ENCODE measurements at regions not wholly inside any gene's neighbourhood (a gene's known extent, or its start where the extent isn't known, plus 50 kb on each side); places are given as distances from the start of the nearest gene placed in this dataset.
"Not testable (repeated sequence)": the region's sequence is repeated elsewhere in the genome, so short reads cannot be mapped to it uniquely, and the experiment has no call there.

GRCh38 chr3:89925976-89926375 lies 818.6 kb downstream of the EPHA3 start:
- Histone ChIP-seq H3K4me1 (no peaks in the 10 kb centered on the region), H3K27ac (no peak overlapping the region), H3K4me2 (no peak overlapping the region), H3K4me3 (no peak overlapping the region), H3K9me3 (no peaks in the 10 kb centered on the region)
- 15% methylated on average over 3 of the region's 3 CpGs for WGBS (ENCODE audit: missing lambda C conversion rate)
- POLR2A ChIA-PET = no interaction called here
- no peak for TF ChIP-seq KDM5A (IDR thresholded peaks at IDR 0.05)
- TF ChIP-seq BCL3 (IDR thresholded peaks at IDR 0.05) = no peak
- TF ChIP-seq RNF2 (IDR thresholded peaks at IDR 0.05; ENCODE audit: borderline replicate concordance, low read depth) = no peak
- no peak for TF ChIP-seq HOXA7 (CRISPR knock-in tag; IDR thresholded peaks at IDR 0.05)
- no peak for TF ChIP-seq POLR2A (IDR thresholded peaks at IDR 0.05; ENCODE audit: low read length)
- no peak for TF ChIP-seq PHF8 (IDR thresholded peaks at IDR 0.05; ENCODE audit: borderline replicate concordance, low read depth)
- ATAC-seq (no peak), DNase-seq (ENCODE audit: low read depth in 1 of 2, low spot score in 1 of 2) (no peak), FAIRE-seq (no peak)
- CTCF ChIA-PET = interaction anchor here (0.6 kb wide), 1 partner anchor 55 kb away, joined by 4 read pairs; no protein-coding TSS in a partner anchor

- TF ChIP-seq HOXB5 (CRISPR knock-in tag; IDR thresholded peaks at IDR 0.05) (no peak), ZFP36 (IDR thresholded peaks at IDR 0.05; ENCODE audit: borderline replicate concordance, partially characterized antibody) (no peak), FOSB (CRISPR knock-in tag; IDR thresholded peaks at IDR 0.05) (no peak), EHMT2 (IDR thresholded peaks at IDR 0.05; ENCODE audit: low read depth) (no peak), CBX8 (IDR thresholded peaks at IDR 0.05) (no peak), MAFK (IDR thresholded peaks at IDR 0.05; ENCODE audit: partially characterized antibody) (no peak), RARB (CRISPR knock-in tag; IDR thresholded peaks at IDR 0.05) (no peak), HMGXB4 (CRISPR knock-in tag; IDR thresholded peaks at IDR 0.05; ENCODE audit: borderline replicate concordance) (no peak)
- ATAC-seq = no peak
- POLR2A ChIA-PET = no interaction called here
- H3K4me2 ChIP-seq = no peak overlapping the region
- H3K4me3 ChIP-seq = no peak overlapping the region
- no peaks in the 10 kb centered on the region for H3K9me3 ChIP-seq
- no peaks in the 10 kb centered on the region for H3K4me1 ChIP-seq
- DNase-seq (ENCODE audit: low read depth in 1 of 2, low spot score in 1 of 2) = no peak
- no peak overlapping the region for H3K27ac ChIP-seq
- 15% methylated on average over 5 of the region's 5 CpGs for WGBS (ENCODE audit: missing lambda C conversion rate)
- CTCF ChIA-PET = no interaction called here
- no peak for FAIRE-seq
These were observed 825.5 kb downstream of the EPHA3 start for GRCh38 chr3:89932882-89933281.

- ATAC-seq; CTCF ChIA-PET; H3K9me3 ChIP-seq; FAIRE-seq; POLR2A ChIA-PET; H3K4me3 ChIP-seq; H3K27ac ChIP-seq; H3K4me2 ChIP-seq; DNase-seq (ENCODE audit: low read depth in 1 of 2, low spot score in 1 of 2); H3K4me1 ChIP-seq: not testable (repeated sequence)
- no CpG with 5 or more reads among the region's 14 CpGs for WGBS (ENCODE audit: missing lambda C conversion rate)
These were observed 837.0 kb downstream of the EPHA3 start for GRCh38 chr3:89944461-89944860.

GRCh38 chr3:89946884-89947283 lies 839.5 kb downstream of the EPHA3 start:
- CTCF ChIA-PET = no interaction called here
- POLR2A ChIA-PET = no interaction called here
- DNase-seq (ENCODE audit: low read depth in 1 of 2, low spot score in 1 of 2) = peak in 1 of 2 experiments; percentile 4
- 0% methylated on average over 1 of the region's 1 CpG for WGBS (ENCODE audit: missing lambda C conversion rate)
- no peak for ATAC-seq
- no peak overlapping the region for H3K27ac ChIP-seq
- no peak for FAIRE-seq
- H3K9me3 ChIP-seq = no peaks in the 10 kb centered on the region
- H3K4me1 ChIP-seq = no peaks in the 10 kb centered on the region
- no peak for TF ChIP-seq ATOH8 (CRISPR knock-in tag; IDR thresholded peaks at IDR 0.05; ENCODE audit: low read depth)
- no peak for TF ChIP-seq TP53 (CRISPR knock-in tag; IDR thresholded peaks at IDR 0.05)
- TF ChIP-seq SREBF2 (IDR thresholded peaks at IDR 0.05) = no peak
- no peak for TF ChIP-seq SMC3 (IDR thresholded peaks at IDR 0.05)
- no peak for TF ChIP-seq POLR2AphosphoS2 (conservative IDR thresholded peaks at IDR 0.05; ENCODE audit: low read length)
- no peak for TF ChIP-seq MAX (IDR thresholded peaks at IDR 0.05)
- TF ChIP-seq HMGXB4 (CRISPR knock-in tag; IDR thresholded peaks at IDR 0.05; ENCODE audit: borderline replicate concordance) = no peak
- TF ChIP-seq HEYL (CRISPR knock-in tag; IDR thresholded peaks at IDR 0.05) = no peak
- no peak overlapping the region for H3K4me2 ChIP-seq
- H3K4me3 ChIP-seq = no peak overlapping the region
